HG03571 (cell line): ENCODE measurements at regions not wholly inside any gene's neighbourhood (a gene's known extent, or its start where the extent isn't known, plus 50 kb on each side); places are given as distances from the start of the nearest gene placed in this dataset.
"Not testable (repeated sequence)": the region's sequence is repeated elsewhere in the genome, so short reads cannot be mapped to it uniquely, and the experiment has no call there.

Experiments
- ATAC-seq: cut with Tn5 transposase; IDR thresholded peaks from one replicate; pipeline ENCODE4 v1.9.1; 2021; ENCODE audit not compliant: unreplicated experiment

DNA sequence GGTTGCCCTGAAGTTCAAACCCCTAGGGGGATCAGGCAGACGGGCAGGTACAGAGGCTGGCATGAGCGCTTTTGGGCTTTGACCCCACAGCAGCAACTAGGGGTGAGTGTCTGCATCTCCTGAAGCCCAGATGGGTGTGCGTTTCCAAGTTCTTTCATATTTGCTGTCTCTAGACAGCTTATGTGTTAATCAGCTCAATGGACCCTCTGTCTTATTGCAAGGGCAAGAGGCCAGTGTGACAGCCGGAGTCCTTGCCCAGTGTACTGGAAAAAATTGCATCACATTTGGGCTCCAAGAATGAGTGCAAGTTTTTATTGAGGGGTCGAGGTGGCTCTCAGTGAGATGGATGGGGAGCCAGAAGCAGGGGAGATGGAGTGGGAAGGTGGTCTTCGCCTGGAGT, 1863.7 kb upstream of the RAG2 start:
- ATAC-seq: no peak

DNA sequence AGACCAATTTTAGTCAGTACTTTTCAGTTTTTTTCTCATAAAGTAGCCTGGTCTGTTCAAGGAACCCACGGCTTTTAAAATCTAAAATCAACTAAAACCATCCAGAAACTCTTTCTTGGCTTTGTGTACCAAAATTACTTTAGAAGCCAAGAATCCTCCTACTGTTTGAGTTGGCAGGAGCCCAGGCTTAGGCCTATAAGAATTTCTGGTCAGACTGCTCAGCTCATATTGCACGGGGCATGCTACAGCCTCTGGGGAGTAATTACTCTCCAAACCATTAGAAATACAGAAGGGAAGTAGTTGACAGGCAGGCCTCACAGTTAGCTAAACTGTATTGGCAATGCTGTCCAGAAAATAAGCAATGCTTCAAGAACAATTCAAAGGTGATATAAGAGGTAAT, 1862.9 kb upstream of the RAG2 start:
- ATAC-seq: no peak

DNA sequence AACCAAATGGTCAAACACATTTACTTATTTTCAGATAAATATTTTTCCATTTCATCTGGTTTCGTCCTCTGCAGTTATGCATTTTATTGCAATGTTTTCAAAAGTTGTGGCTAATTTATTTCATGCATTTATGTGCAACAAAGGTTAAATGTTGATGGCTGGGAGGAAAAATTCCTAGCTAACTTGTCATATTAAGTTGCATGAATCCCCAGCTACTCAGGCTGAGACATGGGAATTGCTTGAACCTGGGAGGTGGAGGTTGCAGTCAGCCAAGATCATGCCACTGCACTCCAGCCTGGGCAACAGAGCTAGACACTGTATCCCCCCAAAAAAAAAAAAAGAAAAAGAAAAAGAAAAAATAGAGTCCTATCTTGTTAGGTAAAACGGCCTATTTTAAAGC, 1862.4 kb upstream of the RAG2 start:
- no peak for ATAC-seq

DNA sequence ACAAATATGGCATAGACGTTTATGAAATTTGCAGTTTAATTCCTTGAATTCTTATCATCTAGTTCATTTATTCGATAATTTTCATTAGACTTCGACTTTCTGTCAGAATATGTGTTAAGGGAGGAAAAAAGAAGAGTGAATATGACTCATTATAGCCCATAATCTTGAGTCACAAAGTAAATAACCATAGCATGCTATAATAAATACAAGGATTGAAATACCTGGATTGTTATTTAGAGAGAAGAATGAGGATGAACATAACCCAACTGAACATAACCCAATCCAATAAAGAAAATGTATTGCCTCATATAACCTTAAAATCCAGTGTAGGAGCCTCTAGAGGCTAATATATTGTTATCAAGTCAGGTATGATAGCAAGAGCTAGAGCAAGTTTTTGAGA, 1858.3 kb upstream of the RAG2 start:
- no peak for ATAC-seq

DNA sequence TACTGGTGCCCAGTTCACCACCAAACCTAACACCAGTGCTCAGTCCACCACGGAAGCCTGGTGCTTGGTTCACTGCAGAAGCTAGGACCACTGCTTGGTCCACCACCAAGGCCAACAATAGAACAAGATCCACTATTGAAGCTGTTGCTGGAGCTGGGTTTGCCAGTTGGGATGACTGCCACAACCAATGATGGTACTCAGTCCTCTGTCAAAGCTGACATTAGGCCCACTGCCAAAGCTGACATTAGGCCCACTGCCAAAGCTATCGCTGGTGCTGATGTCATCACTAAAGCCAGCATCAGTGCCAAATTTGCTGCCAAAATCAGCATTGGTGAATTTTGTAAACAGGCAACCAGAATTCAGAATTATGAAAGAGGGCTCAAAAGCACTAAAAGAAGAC, 1850.2 kb upstream of the RAG2 start:
- no peak for ATAC-seq

DNA sequence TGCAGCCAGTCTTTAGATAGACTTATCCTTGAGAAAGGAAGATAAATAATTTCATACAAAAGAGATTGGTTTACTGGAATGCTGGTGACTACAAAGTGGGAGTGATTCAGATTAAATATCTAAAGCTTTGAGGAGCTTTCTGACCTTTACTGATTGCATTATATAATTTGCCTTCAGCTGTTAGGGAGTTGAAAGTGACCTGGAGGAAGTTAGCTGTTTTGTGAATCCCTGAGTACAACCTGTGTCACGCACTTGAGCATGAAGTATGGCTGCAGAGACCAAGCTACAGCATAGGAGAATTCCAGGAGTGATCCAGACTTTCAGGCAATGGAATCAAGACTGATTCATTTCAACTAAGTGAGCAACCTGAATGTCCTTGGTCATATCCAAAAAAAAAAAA, 1848.3 kb upstream of the RAG2 start:
- ATAC-seq: no peak

DNA sequence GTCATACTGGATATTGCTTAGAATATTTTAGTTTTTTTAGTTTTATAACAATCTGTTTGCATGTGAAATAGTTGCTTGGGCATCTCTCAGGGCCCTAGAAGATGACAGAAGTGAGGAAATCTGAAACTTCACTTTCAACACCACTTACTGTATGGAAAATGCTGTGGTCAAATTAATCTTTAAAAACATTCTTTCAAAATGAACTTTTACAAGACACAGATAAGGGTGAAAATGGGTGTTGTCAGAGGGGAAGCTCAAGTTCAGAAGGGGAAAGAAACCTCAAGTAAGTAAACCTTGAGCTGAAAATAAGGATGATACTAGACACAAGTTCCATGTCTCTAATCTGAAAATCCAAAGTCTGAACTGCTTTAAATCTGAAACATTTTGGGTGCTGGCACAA, 1840.1 kb upstream of the RAG2 start:
- no peak for ATAC-seq

DNA sequence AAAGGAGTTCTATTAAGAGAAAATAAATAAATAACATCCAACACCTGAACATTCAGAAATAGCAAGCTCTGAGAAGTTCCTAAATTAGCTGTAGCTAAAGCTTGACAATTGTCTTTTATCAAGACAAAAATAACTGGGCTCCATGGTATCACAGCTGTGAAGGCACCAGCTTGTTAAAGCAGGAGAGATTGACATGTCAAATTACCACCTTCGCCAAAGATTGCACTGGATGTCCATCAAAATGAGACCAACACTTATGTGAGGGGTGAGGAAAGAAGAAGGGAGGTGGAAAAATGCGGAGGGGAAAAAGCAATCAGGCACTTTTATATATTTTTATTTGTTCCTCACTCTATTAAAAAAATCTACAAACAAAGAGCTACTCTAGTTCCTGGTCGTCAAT, 1827.5 kb upstream of the RAG2 start:
- ATAC-seq: no peak

DNA sequence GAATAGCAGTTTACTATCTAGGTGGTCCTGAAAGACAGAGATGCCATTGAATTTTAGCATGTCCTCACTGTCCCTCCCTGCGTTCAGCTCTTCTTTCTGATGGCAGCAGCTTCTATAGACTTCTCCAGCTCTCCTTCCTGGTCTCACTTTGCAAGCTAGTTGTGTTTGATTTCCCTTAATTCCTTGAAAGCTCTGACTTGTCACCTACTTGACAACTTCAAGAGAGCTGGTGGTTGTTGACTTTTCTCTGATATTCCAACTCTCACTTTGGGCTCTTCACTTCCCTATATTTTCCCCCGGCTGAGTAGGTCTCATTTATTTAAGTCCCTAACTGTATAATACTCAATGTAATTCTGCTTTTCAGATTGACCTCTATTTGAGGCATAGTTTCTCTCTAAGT, 1825.0 kb upstream of the RAG2 start:
- no peak for ATAC-seq

DNA sequence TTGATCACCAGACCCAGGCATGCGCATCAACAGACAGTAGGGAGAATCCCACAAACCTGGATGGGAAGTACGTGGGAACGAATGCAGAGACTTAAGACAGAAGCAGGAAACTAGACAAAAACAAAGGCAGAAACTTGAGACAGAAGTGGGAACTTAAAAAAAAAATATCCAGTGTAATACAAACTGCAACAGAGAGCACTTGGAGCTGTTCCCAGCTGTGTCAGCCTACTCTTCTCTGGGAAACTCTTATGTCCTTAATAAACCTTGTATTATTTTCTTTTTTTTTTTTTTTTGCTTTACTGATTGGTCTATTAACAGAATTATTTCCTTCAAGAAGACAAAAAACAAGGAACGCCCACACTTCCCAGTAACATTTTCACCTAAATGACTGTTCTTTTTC, 1818.1 kb upstream of the RAG2 start:
- ATAC-seq: no peak

DNA sequence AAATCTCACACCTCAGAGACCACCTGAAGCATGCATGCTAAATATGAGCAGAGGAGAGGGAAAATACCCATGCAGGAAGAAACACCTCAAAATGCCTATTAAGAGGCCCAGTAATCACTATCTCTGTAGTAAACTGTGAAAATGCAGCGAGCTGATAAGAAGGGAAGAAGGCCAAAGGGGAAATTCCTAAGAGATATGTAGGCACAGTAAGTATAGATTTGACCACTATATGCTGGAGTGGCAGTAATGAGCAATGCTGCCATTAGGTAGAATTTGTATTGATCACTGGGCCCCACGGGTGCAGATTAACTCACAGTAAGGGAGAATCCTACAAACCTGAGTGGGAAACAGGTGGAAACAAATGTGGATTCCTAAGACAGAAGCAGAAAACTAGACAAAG, 1813.1 kb upstream of the RAG2 start:
- ATAC-seq: no peak

DNA sequence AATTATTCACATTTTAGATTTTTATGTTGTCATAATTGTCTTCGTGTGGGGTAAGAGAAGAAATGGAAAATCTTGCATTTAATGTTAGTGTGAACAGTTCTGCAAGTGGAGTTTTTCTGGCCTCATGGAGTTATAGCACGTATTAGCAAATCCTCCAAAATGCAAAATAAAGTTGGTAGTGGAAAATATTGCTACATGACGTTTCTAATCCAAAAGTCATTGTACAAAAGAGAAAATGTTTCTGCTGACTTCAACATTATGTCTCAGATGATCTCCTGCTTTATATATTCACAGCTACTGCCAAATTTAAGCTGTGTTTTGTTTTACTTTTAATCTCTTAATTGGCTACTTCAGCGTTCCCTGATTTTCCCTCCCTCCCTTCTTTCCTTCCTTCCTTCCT, 1804.0 kb upstream of the RAG2 start:
- ATAC-seq: no peak

DNA sequence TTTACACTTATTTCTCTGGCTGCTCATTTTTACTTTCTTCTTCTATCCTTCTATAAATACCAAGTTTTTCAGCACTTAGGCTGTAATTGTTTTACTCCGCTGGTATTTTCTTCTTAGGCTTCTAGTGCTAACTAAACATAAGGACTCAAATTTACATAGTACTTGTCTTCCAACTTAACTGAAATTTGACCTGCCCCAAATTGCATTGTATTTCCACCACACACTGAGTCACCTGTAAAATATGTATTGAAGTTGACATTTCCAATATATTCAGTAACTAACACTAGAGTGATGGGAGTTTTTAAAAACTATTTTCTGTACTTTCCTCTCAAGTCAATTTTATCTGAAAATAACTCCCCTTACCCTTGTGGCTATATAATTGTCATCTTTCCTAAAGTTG, 1794.1 kb upstream of the RAG2 start:
- ATAC-seq: no peak

DNA sequence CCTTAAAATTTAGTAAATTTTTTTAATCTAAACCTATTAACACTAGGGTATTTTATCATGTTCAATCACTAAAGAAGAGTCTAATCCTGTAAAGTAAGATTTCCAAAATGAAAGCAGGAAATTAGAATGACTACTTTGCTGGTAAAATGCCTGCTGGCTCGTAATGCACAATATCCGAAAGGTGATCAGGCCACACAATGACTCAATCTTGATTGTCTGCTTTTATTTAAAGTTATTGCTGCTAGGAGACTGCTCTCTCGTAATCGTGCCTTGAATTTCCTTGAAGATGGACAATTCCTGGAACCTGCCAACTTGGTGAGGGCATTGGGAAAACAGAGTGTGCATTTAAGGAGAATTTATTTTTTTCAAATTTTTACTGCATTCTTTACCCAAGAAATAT, 1786.5 kb upstream of the RAG2 start:
- no peak for ATAC-seq

DNA sequence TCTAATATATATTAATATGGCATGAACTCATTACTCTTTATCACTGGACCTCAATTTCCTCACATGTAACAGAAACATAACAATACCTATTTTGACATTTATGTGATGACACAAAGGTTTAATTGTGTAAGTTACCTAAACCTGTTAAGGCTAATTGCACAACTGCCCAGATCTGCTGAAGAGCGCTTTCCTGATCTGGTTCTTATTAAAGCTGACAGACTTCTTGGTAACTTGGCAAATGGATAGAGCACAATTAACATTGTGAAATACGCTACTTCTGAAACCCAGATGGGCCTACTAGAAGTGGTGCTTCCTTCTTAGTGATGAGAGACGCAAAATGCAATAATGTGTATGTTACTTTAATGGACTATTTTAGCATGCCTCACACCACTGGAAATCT, 1767.2 kb upstream of the RAG2 start:
- ATAC-seq: no peak

DNA sequence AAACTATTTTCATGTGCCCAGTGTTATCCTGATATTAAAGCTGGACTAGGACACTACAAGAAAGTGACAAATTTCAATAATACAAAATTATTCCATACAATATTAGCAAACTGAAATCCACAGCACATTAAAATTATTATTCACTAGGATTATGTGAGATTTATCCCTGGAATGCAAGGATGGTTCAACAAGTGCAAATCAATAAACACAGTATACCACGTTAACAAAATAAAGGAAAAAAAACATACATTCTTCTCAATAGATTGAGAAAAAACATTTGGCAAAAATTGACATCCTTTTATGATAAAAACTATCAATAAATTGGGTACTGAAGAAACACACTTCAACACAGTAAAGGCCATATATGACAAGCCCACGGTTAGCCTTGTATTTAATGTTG, 1758.2 kb upstream of the RAG2 start:
- no peak for ATAC-seq

DNA sequence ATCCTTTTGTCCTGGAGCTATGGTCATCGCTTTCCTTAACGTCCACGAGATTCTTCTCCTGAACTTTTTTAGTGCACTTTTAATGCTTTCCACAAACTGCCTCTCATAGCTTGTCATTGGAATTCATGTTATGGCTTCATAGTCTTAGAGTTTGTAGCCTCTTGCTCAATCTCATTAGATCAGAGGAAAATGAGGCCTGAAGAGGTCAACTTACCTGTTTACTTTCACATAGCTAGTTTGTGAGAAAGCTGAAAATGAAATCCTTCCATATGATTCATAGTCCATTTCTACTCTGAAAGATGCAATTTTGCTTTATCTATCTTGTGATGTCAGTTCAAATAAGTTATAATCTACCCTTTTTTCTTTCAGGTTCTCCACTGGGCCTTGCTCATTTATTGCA, 1747.2 kb upstream of the RAG2 start:
- ATAC-seq: no peak

DNA sequence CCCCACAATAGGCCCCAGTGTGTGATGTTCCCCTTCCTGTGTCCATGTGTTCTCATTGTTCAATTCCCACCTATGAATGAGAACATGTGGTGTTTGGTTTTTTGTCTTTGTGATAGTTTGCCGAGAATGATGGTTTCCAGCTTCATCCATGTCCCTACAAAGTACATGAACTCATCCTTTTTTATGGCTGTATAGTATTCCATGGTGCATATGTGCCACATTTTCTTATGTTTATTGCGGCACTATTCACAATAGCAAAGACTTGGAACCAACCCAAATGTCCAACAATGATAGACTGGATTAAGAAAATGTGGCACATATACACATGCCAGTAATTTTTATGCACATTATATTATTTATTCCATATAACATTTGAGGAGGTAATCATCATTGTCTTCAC, 1743.6 kb upstream of the RAG2 start:
- not testable (repeated sequence) for ATAC-seq

DNA sequence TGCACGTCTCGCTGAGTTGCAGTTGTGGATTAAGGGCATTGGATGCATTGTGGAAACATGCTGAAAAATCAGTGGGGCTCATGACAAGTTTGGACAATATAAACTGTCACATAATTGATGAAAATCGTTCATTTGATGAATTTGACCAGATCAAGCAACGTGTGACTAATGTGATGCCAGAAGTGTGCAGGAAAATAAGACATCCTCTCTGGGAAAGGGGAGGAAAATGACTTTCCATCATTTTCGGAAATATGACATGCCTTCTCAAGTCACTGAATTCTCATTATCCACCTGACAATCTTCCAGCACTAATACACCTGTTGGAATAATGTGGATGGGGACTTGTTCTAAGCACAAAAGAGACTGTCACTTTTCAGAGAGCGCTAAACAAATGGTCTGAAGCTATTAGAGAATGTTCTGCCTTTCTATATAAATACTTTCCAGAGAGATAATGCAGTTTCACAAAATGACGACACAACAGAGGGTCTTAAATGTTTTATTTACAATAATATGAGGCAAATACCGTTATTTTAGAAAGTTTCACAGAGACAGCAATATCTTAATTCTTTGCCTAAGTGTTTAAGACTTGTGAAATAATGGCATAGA, 1741.9 kb upstream of the RAG2 start:
- no peak for ATAC-seq

DNA sequence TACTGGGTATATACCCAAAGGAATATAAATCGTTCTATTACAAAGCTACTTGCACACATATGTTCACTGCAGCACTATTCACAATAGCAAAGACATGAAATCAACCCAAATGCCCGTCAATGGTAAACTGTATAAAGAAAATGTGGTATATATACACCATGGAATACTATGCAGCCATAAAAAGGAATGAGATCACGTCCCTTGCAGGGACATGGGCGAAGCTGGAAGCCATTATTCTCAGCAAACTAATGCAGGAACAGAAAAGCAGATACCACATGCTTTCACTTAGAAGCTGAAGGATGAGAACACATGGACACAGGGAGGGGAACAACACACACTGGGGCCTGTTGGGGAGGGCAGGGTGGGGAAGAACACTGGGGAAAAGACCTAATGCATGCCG, 1740.0 kb upstream of the RAG2 start:
- ATAC-seq: not testable (repeated sequence)

DNA sequence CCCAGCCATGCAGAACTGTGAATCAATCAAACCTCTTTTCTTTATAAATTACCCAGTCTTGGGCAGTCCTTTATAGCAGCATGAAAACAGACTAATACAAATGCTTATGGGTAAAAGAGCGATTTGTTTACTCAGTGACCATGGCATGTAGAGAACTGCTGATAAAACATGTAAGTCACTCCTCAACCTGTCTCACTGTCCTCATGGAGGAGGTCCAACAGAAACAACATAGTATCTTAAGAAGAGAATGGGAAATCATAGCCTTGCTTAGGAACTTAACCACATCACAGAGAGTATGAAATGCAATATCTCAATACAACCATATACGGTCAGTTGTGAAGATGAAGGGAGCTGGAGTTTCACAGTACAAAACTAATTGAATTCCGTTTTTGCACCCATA, 1734.0 kb upstream of the RAG2 start:
- no peak for ATAC-seq

DNA sequence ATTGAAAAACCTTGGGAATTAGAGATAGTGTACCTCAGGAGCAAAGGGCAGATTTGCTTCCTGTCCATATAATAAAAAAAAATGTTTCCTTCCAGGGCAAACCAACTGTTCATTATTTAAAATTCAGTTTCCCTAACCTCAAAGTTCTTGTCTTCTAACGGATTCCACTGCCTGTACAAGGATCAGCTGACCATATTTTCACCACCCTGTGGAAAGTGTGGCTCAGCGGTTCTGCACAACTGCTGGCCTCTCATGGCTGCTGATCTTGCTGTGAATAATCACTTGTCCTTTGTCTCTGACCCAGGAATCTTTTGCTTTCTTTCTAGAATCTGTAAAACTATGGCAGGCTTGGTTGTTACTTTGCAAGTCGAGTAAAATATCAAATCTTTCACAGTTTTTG, 1732.5 kb upstream of the RAG2 start:
- no peak for ATAC-seq

DNA sequence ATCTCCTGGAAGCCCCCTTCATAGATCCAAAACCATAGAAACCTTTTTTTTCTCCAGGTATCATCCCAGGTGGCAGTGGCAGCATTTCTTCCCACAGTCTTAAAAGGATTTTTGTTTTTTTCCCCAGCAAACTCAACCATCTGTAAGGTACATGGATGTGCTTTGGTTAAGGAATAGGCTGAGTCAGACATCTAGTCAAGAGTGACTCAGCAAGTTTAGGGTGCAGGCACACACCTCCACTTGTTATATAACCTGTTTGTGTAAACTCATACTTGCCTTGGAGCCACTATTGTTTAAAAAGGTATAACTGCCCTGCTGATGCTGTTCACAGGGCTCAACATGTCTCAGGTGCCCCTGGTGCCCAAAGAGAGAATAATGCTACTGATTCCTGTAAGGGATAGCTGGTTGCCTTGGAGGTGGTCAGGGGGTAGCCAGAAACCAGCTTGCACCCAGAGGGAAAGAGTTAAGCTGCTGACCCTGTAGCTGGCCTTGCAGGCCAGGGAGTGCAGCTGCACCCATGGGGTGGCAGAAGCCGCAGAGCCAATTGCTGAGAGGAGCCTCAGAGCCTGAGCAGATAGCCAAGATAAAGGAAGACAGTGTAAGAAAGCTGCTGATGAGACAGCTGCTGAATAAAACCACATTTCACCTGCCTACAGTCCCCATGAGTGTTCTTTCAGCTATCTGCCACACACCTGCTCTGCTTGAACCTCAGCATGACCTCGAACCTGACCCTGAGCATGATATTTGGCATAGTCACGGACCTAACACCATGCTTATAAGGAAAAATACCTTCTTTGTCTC, 1726.1 kb upstream of the RAG2 start:
- ATAC-seq: no peak
